Chondrocyte (in vitro differentiated cells): ENCODE measurements at regions not wholly inside any gene's neighbourhood (a gene's known extent, or its start where the extent isn't known, plus 50 kb on each side); places are given as distances from the start of the nearest gene placed in this dataset.

Experiments
- DNase-seq: peaks from one replicate; pipeline ENCODE4 v3.0.0; 2021; ENCODE audit warnings: mixed read lengths, low spot score
- H3K27ac Mint-ChIP-seq: one replicate; pipeline ENCODE4 v1.8.0; 2021; ENCODE audit warnings: mild to moderate bottlenecking, moderate library complexity, mixed read lengths; ENCODE audit not compliant: unreplicated experiment
- H3K27me3 Mint-ChIP-seq: 2 replicates; pipeline ENCODE4 v1.8.0; 2021; ENCODE audit warnings: low read depth, mixed read lengths
- H3K36me3 Mint-ChIP-seq: 2 replicates; pipeline ENCODE4 v1.8.0; 2021; ENCODE audit warnings: low read depth, mixed read lengths
- H3K4me1 Mint-ChIP-seq: 2 replicates; pipeline ENCODE4 v1.8.0; 2021; ENCODE audit warnings: low read depth, mild to moderate bottlenecking, mixed read lengths
- H3K4me3 Mint-ChIP-seq: one replicate; pipeline ENCODE4 v1.8.0; 2021; ENCODE audit warnings: mild to moderate bottlenecking, moderate library complexity, mixed read lengths; ENCODE audit not compliant: unreplicated experiment
- H3K9me3 Mint-ChIP-seq: 2 replicates; pipeline ENCODE4 v1.8.0; 2021; ENCODE audit warnings: low read depth, mixed read lengths
- CTCF ChIP-seq: fragments of 200-600 bp; sonication (generic); IDR thresholded peaks from 2 replicates; pipeline ENCODE4 v1.5.0; 2021; ENCODE audit warnings: antibody characterized with exemption, mild to moderate bottlenecking, moderate library complexity

- H3K36me3 Mint-ChIP-seq = peaks cover 5% of the 10 kb centered on the region
- no peak overlapping the region for H3K4me3 Mint-ChIP-seq
- no peak for DNase-seq
- H3K9me3 Mint-ChIP-seq = peaks cover 36% of the 10 kb centered on the region
- peaks cover 3% of the 10 kb centered on the region for H3K4me1 Mint-ChIP-seq
- H3K27ac Mint-ChIP-seq = no peak overlapping the region
- no peak for TF ChIP-seq CTCF
- no peaks in the 10 kb centered on the region for H3K27me3 Mint-ChIP-seq
Observed at GRCh38 chr1:79059341-79059740, 52.8 kb upstream of the ADGRL4 start.
